ENCODE measurements at regions not wholly inside any gene's neighbourhood (a gene's known extent, or its start where the extent isn't known, plus 50 kb on each side); places are given as distances from the start of the nearest gene placed in this dataset.

- TF ChIP-seq ZNF431 (CRISPR knock-in tag; IDR thresholded peaks at IDR 0.05; ENCODE audit: borderline replicate concordance, low read depth) (no peak), ZBTB34 (CRISPR knock-in tag; IDR thresholded peaks at IDR 0.05) (no peak), MYC (CRISPR knock-in tag; IDR thresholded peaks at IDR 0.05; ENCODE audit: borderline replicate concordance) (no peak), ZKSCAN8 (CRISPR knock-in tag; IDR thresholded peaks at IDR 0.05; ENCODE audit: borderline replicate concordance) (no peak), ARHGAP35 (CRISPR knock-in tag; IDR thresholded peaks at IDR 0.05; ENCODE audit: borderline replicate concordance) (no peak), CTCF (CRISPR knock-in tag; IDR thresholded peaks at IDR 0.05) (peak; percentile 64), ZNF274 (CRISPR knock-in tag; IDR thresholded peaks at IDR 0.05) (no peak), ZNF343 (CRISPR knock-in tag; IDR thresholded peaks at IDR 0.05) (no peak), MLX (CRISPR knock-in tag; IDR thresholded peaks at IDR 0.05) (no peak), HMGA1 (CRISPR knock-in tag; conservative IDR thresholded peaks at IDR 0.05) (no peak), ZBTB40 (IDR thresholded peaks at IDR 0.05) (no peak), ZBTB40 (CRISPR knock-in tag; IDR thresholded peaks at IDR 0.05) (no peak), SMAD1 (CRISPR knock-in tag; IDR thresholded peaks at IDR 0.05; ENCODE audit: borderline replicate concordance, low read depth) (no peak)
- TF ChIP-seq, protein P1, sequence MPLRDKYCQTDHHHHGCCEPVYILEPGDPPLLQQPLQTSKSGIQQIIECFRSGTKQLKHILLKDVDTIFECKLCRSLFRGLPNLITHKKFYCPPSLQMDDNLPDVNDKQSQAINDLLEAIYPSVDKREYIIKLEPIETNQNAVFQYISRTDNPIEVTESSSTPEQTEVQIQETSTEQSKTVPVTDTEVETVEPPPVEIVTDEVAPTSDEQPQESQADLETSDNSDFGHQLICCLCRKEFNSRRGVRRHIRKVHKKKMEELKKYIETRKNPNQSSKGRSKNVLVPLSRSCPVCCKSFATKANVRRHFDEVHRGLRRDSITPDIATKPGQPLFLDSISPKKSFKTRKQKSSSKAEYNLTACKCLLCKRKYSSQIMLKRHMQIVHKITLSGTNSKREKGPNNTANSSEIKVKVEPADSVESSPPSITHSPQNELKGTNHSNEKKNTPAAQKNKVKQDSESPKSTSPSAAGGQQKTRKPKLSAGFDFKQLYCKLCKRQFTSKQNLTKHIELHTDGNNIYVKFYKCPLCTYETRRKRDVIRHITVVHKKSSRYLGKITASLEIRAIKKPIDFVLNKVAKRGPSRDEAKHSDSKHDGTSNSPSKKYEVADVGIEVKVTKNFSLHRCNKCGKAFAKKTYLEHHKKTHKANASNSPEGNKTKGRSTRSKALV (CRISPR knock-in tag; IDR thresholded peaks at IDR 0.05), result no peak
These were observed 496.9 kb upstream of the C16orf82 start for GRCh38 chr16:26569793-26570192.

Data from HepG2 (cell line).